Upper lobe of right lung (tissue), 1 donor: ENCODE measurements at regions not wholly inside any gene's neighbourhood (a gene's known extent, or its start where the extent isn't known, plus 50 kb on each side); places are given as distances from the start of the nearest gene placed in this dataset.

Experiments used
- ATAC-seq: fragments of 200-7000 bp; cut with Tn5 transposase; one replicate; pipeline ENCODE4 v1.9.1; 2020; ENCODE audit warnings: mild to moderate bottlenecking, moderate library complexity
- DNase-seq: peaks from one replicate; pipeline ENCODE4 v3.0.0-alpha.2; 2020
- H3K27ac ChIP-seq: fragments of 200-600 bp; one replicate; pipeline ENCODE4 v1.8.0; 2022
- H3K27me3 ChIP-seq: fragments of 200-600 bp; one replicate; pipeline ENCODE4 v1.8.0; 2022; ENCODE audit warnings: mild to moderate bottlenecking
- H3K36me3 ChIP-seq: fragments of 200-600 bp; one replicate; pipeline ENCODE4 v1.8.0; 2022
- H3K4me1 ChIP-seq: fragments of 200-600 bp; one replicate; pipeline ENCODE4 v1.8.0; 2022
- H3K4me3 ChIP-seq: fragments of 200-600 bp; one replicate; pipeline ENCODE4 v1.8.0; 2022; ENCODE audit warnings: mild to moderate bottlenecking
- H3K9me3 ChIP-seq: fragments of 200-600 bp; one replicate; pipeline ENCODE4 v1.8.0; 2022
- intact Hi-C: fragments of 100-400 bp; cut with DNase I; formaldehyde crosslinking; loops from one replicate; pipeline ENCODE4 v1.11.0; 2022
- TF ChIP-seq, protein P1 (sequence below): fragments of 200-600 bp; IDR thresholded peaks from one replicate; pipeline ENCODE4 v1.8.0; 2022; ENCODE audit warnings: antibody characterized with exemption
- donor health status: DM: no; HTN: yes; CAD: no; lungs with severe emphysema.

DNA sequence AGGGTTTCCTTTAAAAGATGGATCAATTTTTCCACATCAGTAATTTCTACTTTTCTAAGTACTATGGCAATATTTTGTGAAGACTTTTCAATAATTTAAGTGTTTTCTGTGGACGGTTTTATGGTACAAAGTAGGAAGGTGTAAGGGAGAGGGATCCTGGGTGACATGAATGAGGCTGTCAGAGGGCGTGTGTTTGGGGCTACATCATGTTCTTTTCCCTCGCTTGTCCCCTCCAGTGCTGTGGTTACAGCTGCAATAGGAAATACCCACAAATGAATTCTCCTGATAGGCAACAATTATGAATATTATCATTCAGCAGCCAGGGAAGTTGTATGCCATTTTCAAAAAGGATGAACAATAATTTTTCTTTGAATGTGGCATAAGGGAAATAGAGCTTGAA lies 83.8 kb downstream of the CAVIN4 start:
- TF ChIP-seq, protein P1, sequence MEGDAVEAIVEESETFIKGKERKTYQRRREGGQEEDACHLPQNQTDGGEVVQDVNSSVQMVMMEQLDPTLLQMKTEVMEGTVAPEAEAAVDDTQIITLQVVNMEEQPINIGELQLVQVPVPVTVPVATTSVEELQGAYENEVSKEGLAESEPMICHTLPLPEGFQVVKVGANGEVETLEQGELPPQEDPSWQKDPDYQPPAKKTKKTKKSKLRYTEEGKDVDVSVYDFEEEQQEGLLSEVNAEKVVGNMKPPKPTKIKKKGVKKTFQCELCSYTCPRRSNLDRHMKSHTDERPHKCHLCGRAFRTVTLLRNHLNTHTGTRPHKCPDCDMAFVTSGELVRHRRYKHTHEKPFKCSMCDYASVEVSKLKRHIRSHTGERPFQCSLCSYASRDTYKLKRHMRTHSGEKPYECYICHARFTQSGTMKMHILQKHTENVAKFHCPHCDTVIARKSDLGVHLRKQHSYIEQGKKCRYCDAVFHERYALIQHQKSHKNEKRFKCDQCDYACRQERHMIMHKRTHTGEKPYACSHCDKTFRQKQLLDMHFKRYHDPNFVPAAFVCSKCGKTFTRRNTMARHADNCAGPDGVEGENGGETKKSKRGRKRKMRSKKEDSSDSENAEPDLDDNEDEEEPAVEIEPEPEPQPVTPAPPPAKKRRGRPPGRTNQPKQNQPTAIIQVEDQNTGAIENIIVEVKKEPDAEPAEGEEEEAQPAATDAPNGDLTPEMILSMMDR: no peak
- no peak overlapping the region for H3K4me3 ChIP-seq
- intact Hi-C loops: no loop called here
- H3K4me1 ChIP-seq: no peaks in the 10 kb centered on the region
- no peaks in the 10 kb centered on the region for H3K36me3 ChIP-seq
- DNase-seq (no peak), ATAC-seq (no peak)
- no peak overlapping the region for H3K27ac ChIP-seq
- H3K27me3 ChIP-seq: no peaks in the 10 kb centered on the region
- H3K9me3 ChIP-seq: no peaks in the 10 kb centered on the region

DNA sequence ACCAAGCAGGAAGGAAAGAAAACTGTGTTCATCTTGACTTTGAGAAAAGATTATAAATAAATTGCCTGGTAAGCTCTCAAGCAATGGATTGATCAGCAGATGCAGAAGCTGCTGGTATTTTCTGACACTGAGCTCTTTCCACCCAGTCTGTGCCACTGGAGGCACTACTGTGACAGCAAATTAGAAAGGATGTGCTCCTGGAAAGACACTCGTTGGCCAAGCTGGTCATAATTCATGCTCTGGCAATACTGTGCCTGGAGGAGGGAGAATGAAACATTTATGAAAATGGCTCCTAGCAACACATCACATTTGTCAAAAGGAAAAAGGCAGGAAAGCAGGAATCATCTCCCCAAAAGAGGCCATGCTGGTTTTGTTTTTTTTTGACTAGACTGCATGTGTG lies 84.2 kb downstream of the CAVIN4 start:
- Histone ChIP-seq H3K36me3 (no peaks in the 10 kb centered on the region), H3K27me3 (no peaks in the 10 kb centered on the region), H3K4me3 (no peak overlapping the region), H3K27ac (no peak overlapping the region), H3K4me1 (no peaks in the 10 kb centered on the region), H3K9me3 (no peaks in the 10 kb centered on the region)
- TF ChIP-seq, protein P1: no peak
- intact Hi-C loops: no loop called here
- no peak for ATAC-seq
- no peak for DNase-seq

DNA sequence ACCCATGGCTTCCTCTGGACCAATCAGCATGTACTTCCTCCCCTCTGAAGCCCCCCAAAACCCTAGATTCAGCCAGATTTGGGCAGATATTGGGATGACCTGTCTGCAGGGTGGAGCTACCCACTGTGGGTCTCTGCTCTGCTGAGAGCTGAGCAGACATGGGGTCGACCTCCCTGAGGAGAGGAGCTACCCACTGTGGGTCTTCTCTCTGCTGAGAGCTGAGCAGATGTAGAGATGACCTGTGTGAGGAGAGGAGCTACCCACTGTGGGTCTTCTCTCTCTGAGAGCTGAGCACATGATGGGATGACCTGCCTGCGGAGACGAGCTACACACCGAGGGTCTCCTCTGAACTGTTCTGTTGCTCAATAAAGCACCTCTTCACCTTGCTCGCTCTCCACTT lies 89.6 kb downstream of the CAVIN4 start:
- no peaks in the 10 kb centered on the region for H3K4me1 ChIP-seq
- H3K4me3 ChIP-seq: no peak overlapping the region
- intact Hi-C loops: no loop called here
- H3K27me3 ChIP-seq: no peaks in the 10 kb centered on the region
- H3K9me3 ChIP-seq: no peaks in the 10 kb centered on the region
- DNase-seq (no peak), ATAC-seq (no peak)
- no peaks in the 10 kb centered on the region for H3K36me3 ChIP-seq
- TF ChIP-seq, protein P1: no peak
- H3K27ac ChIP-seq: no peak overlapping the region

DNA sequence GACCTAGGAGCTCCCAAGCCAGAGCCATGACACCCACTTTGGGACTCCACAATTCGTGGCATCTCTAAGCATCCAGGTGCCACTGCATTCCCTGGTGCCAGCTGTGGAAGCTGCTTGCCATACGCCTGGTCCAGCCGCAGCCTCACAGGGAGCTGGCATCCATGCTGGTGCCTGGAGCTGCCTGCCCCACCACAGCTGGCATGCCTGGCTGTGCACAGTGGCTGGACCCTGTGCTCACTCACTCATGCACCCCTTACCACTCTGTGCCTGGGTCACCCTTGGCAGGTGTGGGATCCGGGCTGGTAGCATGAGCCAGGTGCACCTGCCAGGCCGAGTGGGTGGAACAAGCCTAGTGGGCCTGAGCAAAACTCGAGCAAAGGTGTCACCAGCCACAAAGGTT lies 90.1 kb downstream of the CAVIN4 start:
- TF ChIP-seq, protein P1: no peak

DNA sequence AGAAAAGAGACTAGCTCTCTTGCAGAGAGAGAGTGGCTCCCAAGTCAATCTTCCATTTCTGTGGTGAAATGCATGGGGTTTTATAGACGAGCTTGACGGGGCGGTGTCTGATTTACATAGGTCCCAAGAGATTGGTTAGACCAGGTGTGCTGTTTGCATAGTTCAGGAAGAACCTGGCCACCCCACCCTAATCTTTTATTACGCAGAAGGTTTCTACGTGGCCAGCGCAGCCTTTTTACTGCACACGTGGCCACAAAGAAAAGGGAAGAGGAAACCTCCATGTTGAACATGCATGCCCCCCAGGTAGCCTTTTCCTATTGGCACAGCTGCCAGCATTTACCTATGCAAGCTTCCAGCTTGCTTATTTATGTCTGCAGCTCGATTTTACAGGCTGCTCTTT lies 92.1 kb downstream of the CAVIN4 start:
- Histone ChIP-seq H3K4me1 (no peaks in the 10 kb centered on the region), H3K36me3 (no peaks in the 10 kb centered on the region), H3K9me3 (no peaks in the 10 kb centered on the region), H3K27ac (no peak overlapping the region), H3K27me3 (no peaks in the 10 kb centered on the region), H3K4me3 (no peak overlapping the region)
- no peak for DNase-seq
- no peak for ATAC-seq
- intact Hi-C loops: no loop called here
- TF ChIP-seq, protein P1: no peak

More for the DNA sequence above, 90.1 kb downstream of the CAVIN4 start:
- no peaks in the 10 kb centered on the region for H3K36me3 ChIP-seq
- H3K4me3 ChIP-seq: no peak overlapping the region
- no peak for DNase-seq
- intact Hi-C loops: no loop called here
- no peak overlapping the region for H3K27ac ChIP-seq
- H3K4me1 ChIP-seq: no peaks in the 10 kb centered on the region
- H3K27me3 ChIP-seq: no peaks in the 10 kb centered on the region
- ATAC-seq: no peak
- no peaks in the 10 kb centered on the region for H3K9me3 ChIP-seq

DNA sequence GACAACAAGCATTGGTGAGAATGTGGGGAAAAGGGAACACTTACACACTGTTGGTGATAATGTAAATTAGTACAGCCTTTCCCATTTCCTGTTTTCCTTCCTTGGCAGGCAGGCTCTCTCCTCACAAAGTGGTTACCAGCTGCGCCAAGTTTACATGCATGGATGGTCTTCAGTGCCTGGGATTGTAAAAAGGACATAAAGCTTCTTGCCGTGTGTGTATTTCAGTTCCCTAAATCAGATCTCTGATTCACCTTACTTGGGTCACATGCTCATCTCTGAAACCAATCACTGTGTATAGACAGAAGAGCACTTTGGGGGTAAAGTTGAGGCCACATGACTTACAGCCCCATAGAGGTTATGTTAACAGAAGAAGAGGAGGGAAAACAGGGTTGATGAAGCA lies 92.8 kb downstream of the CAVIN4 start:
- H3K4me1 ChIP-seq: no peaks in the 10 kb centered on the region
- TF ChIP-seq, protein P1: no peak
- H3K9me3 ChIP-seq: no peaks in the 10 kb centered on the region
- DNase-seq (no peak), ATAC-seq (no peak)
- intact Hi-C loops: no loop called here
- no peak overlapping the region for H3K27ac ChIP-seq
- no peaks in the 10 kb centered on the region for H3K36me3 ChIP-seq
- H3K4me3 ChIP-seq: no peak overlapping the region
- H3K27me3 ChIP-seq: no peaks in the 10 kb centered on the region
